Loucy (cell line): ENCODE measurements at regions not wholly inside any gene's neighbourhood (a gene's known extent, or its start where the extent isn't known, plus 50 kb on each side); places are given as distances from the start of the nearest gene placed in this dataset.

ENCODE experiments used
- H2AFZ ChIP-seq: fragments of 200-600 bp; sonication (generic); 2 replicates; pipeline ENCODE4 v1.6.0; 2016; ENCODE audit warnings: antibody characterized with exemption, mild to moderate bottlenecking, low read length, moderate library complexity
- H3F3A ChIP-seq: fragments of 200-600 bp; 2 replicates; pipeline ENCODE4 v1.6.0; 2016; ENCODE audit warnings: antibody characterized with exemption, low read depth, mild to moderate bottlenecking
- H3K27me3 ChIP-seq: fragments of 200-600 bp; sonication (generic); 2 replicates; pipeline ENCODE4 v1.6.1; 2014; ENCODE audit warnings: low read length, mild to moderate bottlenecking; ENCODE audit not compliant: insufficient read depth, poor library complexity, severe bottlenecking
- H3K36me3 ChIP-seq: fragments of 200-600 bp; sonication (generic); 2 replicates; pipeline ENCODE4 v1.6.1; 2016; ENCODE audit warnings: low read length; ENCODE audit not compliant: insufficient read depth
- H3K4me1 ChIP-seq: fragments of 200-600 bp; sonication (generic); 2 replicates; pipeline ENCODE4 v1.5.1; 2014; ENCODE audit warnings: low read length, mild to moderate bottlenecking; ENCODE audit not compliant: insufficient read depth, poor library complexity, severe bottlenecking
- H3K4me2 ChIP-seq: fragments of 200-600 bp; sonication (generic); 2 replicates; pipeline ENCODE4 v1.6.0; 2014; ENCODE audit warnings: antibody characterized with exemption, low read length, low read depth, mild to moderate bottlenecking; ENCODE audit not compliant: poor library complexity, severe bottlenecking
- H3K4me3 ChIP-seq: fragments of 200-600 bp; sonication (generic); 2 replicates; pipeline ENCODE4 v1.5.1; 2014; ENCODE audit warnings: low read length, mild to moderate bottlenecking, mixed read lengths; ENCODE audit not compliant: poor library complexity, severe bottlenecking
- H3K79me2 ChIP-seq: fragments of 200-600 bp; sonication (generic); 2 replicates; pipeline ENCODE4 v1.6.1; 2014; ENCODE audit warnings: low read length; ENCODE audit not compliant: insufficient read depth
- H3K9ac ChIP-seq: fragments of 200-600 bp; sonication (generic); 2 replicates; pipeline ENCODE4 v1.6.0; 2014; ENCODE audit warnings: mild to moderate bottlenecking, low read depth, low read length, moderate library complexity; ENCODE audit not compliant: poor library complexity, severe bottlenecking
- H3K9me2 ChIP-seq: fragments of 200-600 bp; sonication (generic); replicated peaks from 2 replicates; pipeline ENCODE4 v1.6.1; 2016; ENCODE audit warnings: low read depth, low read length, mixed read lengths
- H3K9me3 ChIP-seq: fragments of 200-600 bp; sonication (generic); 2 replicates; pipeline ENCODE4 v1.6.1; 2014; ENCODE audit warnings: mild to moderate bottlenecking, antibody characterized with exemption, low read length, low read depth; ENCODE audit not compliant: insufficient read depth
- H4K20me1 ChIP-seq: fragments of 200-600 bp; sonication (generic); 2 replicates; pipeline ENCODE4 v1.6.0; 2014; ENCODE audit warnings: antibody characterized with exemption, low read length, mild to moderate bottlenecking; ENCODE audit not compliant: insufficient read depth, poor library complexity, severe bottlenecking
- EZH2phosphoT487 ChIP-seq: fragments of 200-600 bp; IDR thresholded peaks from 2 replicates; pipeline ENCODE4 v1.6.1; 2018; ENCODE audit warnings: antibody characterized with exemption, mild to moderate bottlenecking, moderate library complexity, borderline replicate concordance
- TF ChIP-seq, protein P1 (sequence below): fragments of 200-600 bp; sonication (generic); conservative IDR thresholded peaks from 2 replicates; pipeline ENCODE4 v1.5.1; 2014; ENCODE audit warnings: mild to moderate bottlenecking, antibody characterized with exemption, low read length

DNA sequence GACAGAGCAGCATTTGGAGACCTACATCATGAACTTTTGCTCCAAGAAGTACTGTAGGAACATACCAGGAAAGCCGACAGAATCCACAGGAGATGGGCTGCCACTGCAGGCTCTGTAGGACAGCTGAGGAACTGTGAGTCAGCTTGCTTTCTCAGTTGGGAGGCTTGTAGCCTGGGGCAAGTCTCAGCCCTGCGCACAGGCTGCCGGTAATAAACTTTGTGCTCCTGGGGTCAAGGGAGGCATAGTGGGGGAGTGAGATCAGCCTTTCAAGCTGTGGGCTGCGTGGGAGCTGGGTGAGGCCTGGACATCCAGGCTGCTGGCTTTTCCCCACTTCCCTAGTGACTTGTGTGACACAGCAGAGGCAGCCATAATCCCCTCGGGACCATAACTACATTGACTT lies 718.0 kb upstream of the CDH10 start:
- no peaks in the 10 kb centered on the region for H3K9me2 ChIP-seq
- no peaks in the 10 kb centered on the region for H3K4me1 ChIP-seq
- H3K79me2 ChIP-seq: no peaks in the 10 kb centered on the region
- H4K20me1 ChIP-seq: no peaks in the 10 kb centered on the region
- H3F3A ChIP-seq: no peaks in the 10 kb centered on the region
- H3K4me3 ChIP-seq: no peak overlapping the region
- no peak overlapping the region for H3K4me2 ChIP-seq
- no peaks in the 10 kb centered on the region for H3K27me3 ChIP-seq
- TF ChIP-seq, protein P1, sequence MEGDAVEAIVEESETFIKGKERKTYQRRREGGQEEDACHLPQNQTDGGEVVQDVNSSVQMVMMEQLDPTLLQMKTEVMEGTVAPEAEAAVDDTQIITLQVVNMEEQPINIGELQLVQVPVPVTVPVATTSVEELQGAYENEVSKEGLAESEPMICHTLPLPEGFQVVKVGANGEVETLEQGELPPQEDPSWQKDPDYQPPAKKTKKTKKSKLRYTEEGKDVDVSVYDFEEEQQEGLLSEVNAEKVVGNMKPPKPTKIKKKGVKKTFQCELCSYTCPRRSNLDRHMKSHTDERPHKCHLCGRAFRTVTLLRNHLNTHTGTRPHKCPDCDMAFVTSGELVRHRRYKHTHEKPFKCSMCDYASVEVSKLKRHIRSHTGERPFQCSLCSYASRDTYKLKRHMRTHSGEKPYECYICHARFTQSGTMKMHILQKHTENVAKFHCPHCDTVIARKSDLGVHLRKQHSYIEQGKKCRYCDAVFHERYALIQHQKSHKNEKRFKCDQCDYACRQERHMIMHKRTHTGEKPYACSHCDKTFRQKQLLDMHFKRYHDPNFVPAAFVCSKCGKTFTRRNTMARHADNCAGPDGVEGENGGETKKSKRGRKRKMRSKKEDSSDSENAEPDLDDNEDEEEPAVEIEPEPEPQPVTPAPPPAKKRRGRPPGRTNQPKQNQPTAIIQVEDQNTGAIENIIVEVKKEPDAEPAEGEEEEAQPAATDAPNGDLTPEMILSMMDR: no peak
- no peak for TF ChIP-seq EZH2phosphoT487
- no peak overlapping the region for H3K9ac ChIP-seq
- no peak overlapping the region for H2AFZ ChIP-seq
- H3K36me3 ChIP-seq: no peaks in the 10 kb centered on the region
- no peaks in the 10 kb centered on the region for H3K9me3 ChIP-seq

DNA sequence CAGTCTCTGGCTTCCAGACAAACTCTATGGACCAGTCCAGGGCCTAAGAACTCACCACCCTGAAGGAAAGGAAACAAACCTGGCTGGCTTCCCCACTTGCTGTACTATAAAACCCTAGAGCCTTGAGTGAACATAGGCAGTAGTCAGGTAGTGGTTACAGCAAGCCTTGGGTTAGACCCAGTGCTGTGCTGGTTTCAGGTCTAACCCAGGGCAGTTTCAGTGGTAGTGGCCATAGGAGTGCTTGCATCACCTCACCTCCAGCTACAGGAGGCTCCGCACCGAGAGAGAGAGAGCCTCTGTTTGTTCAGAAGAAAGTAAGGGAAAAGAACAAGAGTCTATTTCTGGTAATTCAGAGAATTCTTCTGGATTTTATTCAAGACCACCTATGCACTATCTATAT lies 714.1 kb upstream of the CDH10 start:
- H3K9me3 ChIP-seq: no peaks in the 10 kb centered on the region
- H3K9ac ChIP-seq: no peak overlapping the region
- no peak overlapping the region for H3K4me3 ChIP-seq
- H2AFZ ChIP-seq: no peak overlapping the region
- H3K79me2 ChIP-seq: no peaks in the 10 kb centered on the region
- H3F3A ChIP-seq: no peaks in the 10 kb centered on the region
- no peaks in the 10 kb centered on the region for H4K20me1 ChIP-seq
- no peaks in the 10 kb centered on the region for H3K9me2 ChIP-seq
- H3K27me3 ChIP-seq: no peaks in the 10 kb centered on the region
- H3K4me2 ChIP-seq: no peak overlapping the region
- H3K36me3 ChIP-seq: no peaks in the 10 kb centered on the region
- TF ChIP-seq EZH2phosphoT487: no peak
- TF ChIP-seq, protein P1: no peak
- H3K4me1 ChIP-seq: no peaks in the 10 kb centered on the region

DNA sequence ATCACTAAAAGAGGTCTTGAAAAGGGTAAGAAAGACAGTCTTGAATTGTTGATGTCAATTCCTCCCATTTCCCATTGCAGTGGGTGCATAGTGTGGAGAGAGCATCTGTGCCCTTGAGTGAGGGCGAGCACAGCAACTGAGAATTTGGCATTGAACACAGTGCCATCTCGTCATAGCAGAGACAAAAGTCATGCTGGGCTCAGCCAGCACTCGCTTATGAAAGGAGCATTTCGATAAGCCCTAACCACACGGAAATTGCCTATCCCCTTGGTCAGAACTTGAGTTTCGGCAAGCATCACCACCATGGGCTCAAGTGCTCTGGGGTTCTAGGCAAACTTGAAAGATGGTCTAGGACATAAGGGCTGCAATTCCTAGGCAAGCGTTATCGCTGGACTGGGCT lies 712.8 kb upstream of the CDH10 start:
- Histone ChIP-seq H3F3A (no peaks in the 10 kb centered on the region), H3K4me1 (no peaks in the 10 kb centered on the region), H4K20me1 (no peaks in the 10 kb centered on the region), H3K36me3 (no peaks in the 10 kb centered on the region), H3K9ac (no peak overlapping the region), H3K4me2 (no peak overlapping the region), H2AFZ (no peak overlapping the region), H3K9me3 (no peaks in the 10 kb centered on the region), H3K27me3 (no peaks in the 10 kb centered on the region), H3K9me2 (no peaks in the 10 kb centered on the region), H3K4me3 (no peak overlapping the region), H3K79me2 (no peaks in the 10 kb centered on the region)
- TF ChIP-seq, protein P1: no peak
- TF ChIP-seq EZH2phosphoT487: no peak
